ENCODE measurements at regions not wholly inside any gene's neighbourhood (a gene's known extent, or its start where the extent isn't known, plus 50 kb on each side); places are given as distances from the start of the nearest gene placed in this dataset.

DNA sequence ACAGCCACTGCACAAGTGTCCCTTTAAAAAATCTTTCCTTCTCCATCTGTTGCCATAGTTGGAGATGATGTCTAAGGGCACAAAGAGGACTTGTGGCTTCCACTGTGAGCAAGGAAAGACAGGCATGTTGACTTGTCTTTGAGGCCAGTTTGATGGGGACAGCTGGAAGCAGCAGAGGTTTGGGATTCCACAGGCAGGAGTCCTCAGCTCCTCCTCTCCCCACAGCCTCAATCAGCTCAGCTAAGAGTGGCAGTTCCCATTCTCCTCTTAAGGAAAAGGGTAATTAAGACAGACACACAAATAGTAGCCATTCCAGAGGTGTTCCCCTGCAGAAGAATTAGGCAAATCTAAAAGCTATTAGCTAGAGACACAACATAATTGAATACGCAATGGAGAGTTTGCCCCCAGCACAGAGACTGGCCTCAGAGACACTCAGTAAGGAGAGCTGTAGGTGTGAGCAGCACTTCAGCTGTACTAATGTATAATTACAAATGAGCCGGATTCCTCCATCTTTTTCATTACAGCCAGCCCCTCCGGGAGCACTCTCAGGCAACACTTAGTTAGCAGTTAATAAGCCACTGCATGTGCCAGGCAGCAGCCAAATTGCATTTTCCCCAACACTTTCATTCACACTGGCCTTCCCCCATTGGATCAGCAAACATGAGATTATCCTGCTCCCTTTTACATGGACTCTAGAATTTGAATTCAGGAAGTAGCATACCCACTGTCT, 434.0 kb downstream of the FOXO1 start:
- Histone ChIP-seq H3K27me3 (replicated peaks; ENCODE audit: control insufficient read depth, insufficient read depth, low read length) (no peaks in the 10 kb centered on the region), H3K4me3 (ENCODE audit: low read depth, low read length) (no peak overlapping the region), H3K9me3 (no peaks in the 10 kb centered on the region; the same call in 1 of the 2 replicates), H3K36me3 (ENCODE audit: control insufficient read depth, insufficient read depth, low read length) (no peaks in the 10 kb centered on the region), H3K4me1 (peaks cover 10% of the 10 kb centered on the region; the same call in 1 of the 2 replicates)
- CTCF ChIA-PET: no interaction called here
- Mint-ChIP-seq H3K36me3 (ENCODE audit: insufficient read depth, unreplicated experiment) (no peaks in the 10 kb centered on the region), H3K27me3 (ENCODE audit: insufficient read depth, unreplicated experiment) (no peaks in the 10 kb centered on the region), H3K4me1 (ENCODE audit: low read depth, unreplicated experiment) (peaks cover 21% of the 10 kb centered on the region), H3K27ac (ENCODE audit: unreplicated experiment) (no peak overlapping the region), H3K9me3 (ENCODE audit: unreplicated experiment) (no peaks in the 10 kb centered on the region), H3K4me3 (ENCODE audit: unreplicated experiment) (no peak overlapping the region)
- no peak for DNase-seq
- no TSS peak for BruUV-seq (replicated peaks)
- intact Hi-C loops (cut with micrococcal nuclease; ENCODE audit: unreplicated experiment): no loop called here
- TF ChIP-seq, protein P1, sequence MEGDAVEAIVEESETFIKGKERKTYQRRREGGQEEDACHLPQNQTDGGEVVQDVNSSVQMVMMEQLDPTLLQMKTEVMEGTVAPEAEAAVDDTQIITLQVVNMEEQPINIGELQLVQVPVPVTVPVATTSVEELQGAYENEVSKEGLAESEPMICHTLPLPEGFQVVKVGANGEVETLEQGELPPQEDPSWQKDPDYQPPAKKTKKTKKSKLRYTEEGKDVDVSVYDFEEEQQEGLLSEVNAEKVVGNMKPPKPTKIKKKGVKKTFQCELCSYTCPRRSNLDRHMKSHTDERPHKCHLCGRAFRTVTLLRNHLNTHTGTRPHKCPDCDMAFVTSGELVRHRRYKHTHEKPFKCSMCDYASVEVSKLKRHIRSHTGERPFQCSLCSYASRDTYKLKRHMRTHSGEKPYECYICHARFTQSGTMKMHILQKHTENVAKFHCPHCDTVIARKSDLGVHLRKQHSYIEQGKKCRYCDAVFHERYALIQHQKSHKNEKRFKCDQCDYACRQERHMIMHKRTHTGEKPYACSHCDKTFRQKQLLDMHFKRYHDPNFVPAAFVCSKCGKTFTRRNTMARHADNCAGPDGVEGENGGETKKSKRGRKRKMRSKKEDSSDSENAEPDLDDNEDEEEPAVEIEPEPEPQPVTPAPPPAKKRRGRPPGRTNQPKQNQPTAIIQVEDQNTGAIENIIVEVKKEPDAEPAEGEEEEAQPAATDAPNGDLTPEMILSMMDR (IDR thresholded peaks at IDR 0.05; ENCODE audit: insufficient read depth in 1 of 2, low read depth in 1 of 2, low read length in 1 of 2, severe bottlenecking in 1 of 2, unreplicated experiment in 1 of 2): no peak
- POLR2A ChIA-PET: no interaction called here

GRCh38 chr13:40233731-40234195, 432.7 kb downstream of the FOXO1 start:
- H3K4me1 Mint-ChIP-seq (ENCODE audit: low read depth, unreplicated experiment): peaks cover 21% of the 10 kb centered on the region
- no peak overlapping the region for H3K4me3 Mint-ChIP-seq (ENCODE audit: unreplicated experiment)
- CTCF ChIA-PET: no interaction called here
- BruUV-seq (replicated peaks): no TSS peak
- no peaks in the 10 kb centered on the region for H3K36me3 Mint-ChIP-seq (ENCODE audit: insufficient read depth, unreplicated experiment)
- peaks cover 10% of the 10 kb centered on the region; the same call in 1 of the 2 replicates for H3K4me1 ChIP-seq
- POLR2A ChIA-PET: no interaction called here
- no peaks in the 10 kb centered on the region; the same call in 1 of the 2 replicates for H3K9me3 ChIP-seq
- H3K9me3 Mint-ChIP-seq (ENCODE audit: unreplicated experiment): no peaks in the 10 kb centered on the region
- no peak overlapping the region for H3K27ac Mint-ChIP-seq (ENCODE audit: unreplicated experiment)
- no peaks in the 10 kb centered on the region for H3K27me3 ChIP-seq (replicated peaks; ENCODE audit: control insufficient read depth, insufficient read depth, low read length)
- no peak overlapping the region for H3K4me3 ChIP-seq (ENCODE audit: low read depth, low read length)
- no peaks in the 10 kb centered on the region for H3K27me3 Mint-ChIP-seq (ENCODE audit: insufficient read depth, unreplicated experiment)
- no peak for DNase-seq
- intact Hi-C loops (cut with micrococcal nuclease; ENCODE audit: unreplicated experiment): no loop called here
- TF ChIP-seq, protein P1 (IDR thresholded peaks at IDR 0.05; ENCODE audit: insufficient read depth in 1 of 2, low read depth in 1 of 2, low read length in 1 of 2, severe bottlenecking in 1 of 2, unreplicated experiment in 1 of 2): no peak
- no peaks in the 10 kb centered on the region for H3K36me3 ChIP-seq (ENCODE audit: control insufficient read depth, insufficient read depth, low read length)

- Histone ChIP-seq H3K27me3 (replicated peaks; ENCODE audit: control insufficient read depth, insufficient read depth, low read length) (no peaks in the 10 kb centered on the region), H3K9me3 (no peaks in the 10 kb centered on the region; the same call in 1 of the 2 replicates), H3K36me3 (ENCODE audit: control insufficient read depth, insufficient read depth, low read length) (no peaks in the 10 kb centered on the region), H3K4me1 (peaks cover 7% of the 10 kb centered on the region; the same call in 1 of the 2 replicates), H3K4me3 (ENCODE audit: low read depth, low read length) (no peak overlapping the region)
- no peaks in the 10 kb centered on the region for H3K27me3 Mint-ChIP-seq (ENCODE audit: insufficient read depth, unreplicated experiment)
- TF ChIP-seq, protein P1 (IDR thresholded peaks at IDR 0.05; ENCODE audit: insufficient read depth in 1 of 2, low read depth in 1 of 2, low read length in 1 of 2, severe bottlenecking in 1 of 2, unreplicated experiment in 1 of 2): no peak
- ChIA-PET POLR2A (no interaction called here), CTCF (no interaction called here)
- no peaks in the 10 kb centered on the region for H3K36me3 Mint-ChIP-seq (ENCODE audit: insufficient read depth, unreplicated experiment)
- no TSS peak for BruUV-seq (replicated peaks)
- no peaks in the 10 kb centered on the region for H3K9me3 Mint-ChIP-seq (ENCODE audit: unreplicated experiment)
- intact Hi-C loops (cut with micrococcal nuclease; ENCODE audit: unreplicated experiment): no loop called here
- H3K27ac Mint-ChIP-seq (ENCODE audit: unreplicated experiment): no peak overlapping the region
- no peak for DNase-seq
- H3K4me1 Mint-ChIP-seq (ENCODE audit: low read depth, unreplicated experiment): peaks cover 7% of the 10 kb centered on the region
- H3K4me3 Mint-ChIP-seq (ENCODE audit: unreplicated experiment): no peak overlapping the region
Measured at GRCh38 chr13:40235160-40235796, 431.2 kb downstream of the FOXO1 start.

All from Caco-2 (cell line).